ENCODE measurements at regions not wholly inside any gene's neighbourhood (a gene's known extent, or its start where the extent isn't known, plus 50 kb on each side); places are given as distances from the start of the nearest gene placed in this dataset.

- TF ChIP-seq REST (tag by site-specific recombination; IDR thresholded peaks at IDR 0.05) (no peak), ZNF624 (tag by site-specific recombination; IDR thresholded peaks at IDR 0.05) (no peak), ZNF416 (tag by site-specific recombination; IDR thresholded peaks at IDR 0.05) (no peak), ZNF549 (tag by site-specific recombination; IDR thresholded peaks at IDR 0.05) (no peak), ZNF530 (tag by site-specific recombination; IDR thresholded peaks at IDR 0.05; ENCODE audit: low read depth) (no peak), ZNF560 (tag by site-specific recombination; IDR thresholded peaks at IDR 0.05; ENCODE audit: borderline replicate concordance) (no peak), ZNF404 (tag by site-specific recombination; IDR thresholded peaks at IDR 0.05) (no peak), ZNF214 (tag by site-specific recombination; IDR thresholded peaks at IDR 0.05; ENCODE audit: borderline replicate concordance) (no peak), CTCF (tag by site-specific recombination; IDR thresholded peaks at IDR 0.05) (no peak), ZNF138 (tag by site-specific recombination; IDR thresholded peaks at IDR 0.05; ENCODE audit: borderline replicate concordance) (no peak), ZNF10 (tag by site-specific recombination; IDR thresholded peaks at IDR 0.05) (no peak), SCRT1 (tag by site-specific recombination; IDR thresholded peaks at IDR 0.05; ENCODE audit: borderline replicate concordance) (no peak)
Observed at GRCh38 chr9:89715881-89716280, 111.1 kb downstream of the GADD45G start (continued).

GRCh38 chr9:89716559-89716958 lies 111.7 kb downstream of the GADD45G start:
- Histone ChIP-seq H3K4me1 (ENCODE audit: control insufficient read depth, insufficient read depth, low read length) (no peaks in the 10 kb centered on the region), H3K27ac (ENCODE audit: extremely low read depth, low read depth, low read length) (no peak overlapping the region), H3K36me3 (ENCODE audit: control insufficient read depth in 2 of 2, insufficient read depth in 1 of 2, low read length in 2 of 2) (no peaks in the 10 kb centered on the region), H3K9me3 (ENCODE audit: control insufficient read depth, insufficient read depth, low read depth, low read length) (no peaks in the 10 kb centered on the region), H3K4me3 (ENCODE audit: low read depth, low read length) (no peak overlapping the region)
- ChIA-PET POLR2A (no interaction called here), CTCF (interaction anchor here (0.6 to 1.4 kb wide), 2 partner anchors 114 to 140 kb away, joined by 4 to 8 read pairs; no protein-coding TSS in a partner anchor)
- no peak for TF ChIP-seq ZNF501 (tag by site-specific recombination; IDR thresholded peaks at IDR 0.05)
- no peak for TF ChIP-seq ZNF639 (tag by site-specific recombination; IDR thresholded peaks at IDR 0.05)
- no peak for TF ChIP-seq ZBTB26 (tag by site-specific recombination; optimal IDR thresholded peaks at IDR 0.05)
- no peak for TF ChIP-seq GLI2 (tag by site-specific recombination; IDR thresholded peaks at IDR 0.05; ENCODE audit: borderline replicate concordance, low read depth)
- TF ChIP-seq ZSCAN16 (tag by site-specific recombination; IDR thresholded peaks at IDR 0.05), result no peak
- no peak for TF ChIP-seq ZSCAN5A (tag by site-specific recombination; IDR thresholded peaks at IDR 0.05)
- no peak for TF ChIP-seq BCL6B (tag by site-specific recombination; IDR thresholded peaks at IDR 0.05)
- no peak for TF ChIP-seq ZNF777 (tag by site-specific recombination; IDR thresholded peaks at IDR 0.05; ENCODE audit: borderline replicate concordance)
- TF ChIP-seq SETDB1 (IDR thresholded peaks at IDR 0.05; ENCODE audit: insufficient read length, low read length), result no peak
- no peak for TF ChIP-seq ZBTB6 (tag by site-specific recombination; IDR thresholded peaks at IDR 0.05)
